ENCODE measurements at regions not wholly inside any gene's neighbourhood (a gene's known extent, or its start where the extent isn't known, plus 50 kb on each side); places are given as distances from the start of the nearest gene placed in this dataset.

DNA sequence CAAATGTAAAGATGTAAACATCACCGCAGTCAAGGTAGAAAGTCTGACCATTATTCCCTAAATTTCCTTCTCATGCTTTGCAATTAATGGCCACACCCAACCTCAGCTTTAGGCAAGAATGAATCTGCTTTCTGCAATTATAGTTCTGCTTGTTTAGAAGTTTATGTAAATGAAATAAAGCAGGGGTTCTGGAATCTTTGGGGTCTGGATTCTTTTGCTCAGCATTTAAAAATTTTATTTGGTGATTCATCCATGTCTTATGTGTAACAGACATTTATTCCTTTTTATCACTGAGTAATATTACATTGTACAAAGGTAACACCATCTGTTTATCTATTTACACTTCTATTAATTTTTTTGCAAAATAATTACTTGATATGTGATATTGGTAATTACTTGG, 613.6 kb downstream of the UTRN start:
- POLR2A ChIA-PET (ENCODE audit: low non-redundant PET): no interaction called here
- DNase-seq (ENCODE audit: low spot score): no peak
- Histone ChIP-seq H3K27ac (ENCODE audit: low read depth, low read length, poor library complexity, severe bottlenecking) (no peak overlapping the region), H3K9me3 (ENCODE audit: low read depth, low read length, poor library complexity, severe bottlenecking) (peaks cover 8% of the 10 kb centered on the region), H3K4me1 (ENCODE audit: insufficient read depth, low read length, poor library complexity, severe bottlenecking) (no peaks in the 10 kb centered on the region), H3K27me3 (replicated peaks; ENCODE audit: insufficient read depth, low read depth, low read length, poor library complexity) (no peaks in the 10 kb centered on the region), H3K4me3 (ENCODE audit: low read depth, low read length, poor library complexity, severe bottlenecking) (no peak overlapping the region), H3K36me3 (ENCODE audit: insufficient read depth, low read length, poor library complexity, severe bottlenecking) (no peaks in the 10 kb centered on the region)
- CTCF ChIA-PET: no interaction called here
- intact Hi-C loops (cut with micrococcal nuclease; ENCODE audit: unreplicated experiment): no loop called here
- no TSS peak for BruUV-seq (replicated peaks)
- TF ChIP-seq, protein P1, sequence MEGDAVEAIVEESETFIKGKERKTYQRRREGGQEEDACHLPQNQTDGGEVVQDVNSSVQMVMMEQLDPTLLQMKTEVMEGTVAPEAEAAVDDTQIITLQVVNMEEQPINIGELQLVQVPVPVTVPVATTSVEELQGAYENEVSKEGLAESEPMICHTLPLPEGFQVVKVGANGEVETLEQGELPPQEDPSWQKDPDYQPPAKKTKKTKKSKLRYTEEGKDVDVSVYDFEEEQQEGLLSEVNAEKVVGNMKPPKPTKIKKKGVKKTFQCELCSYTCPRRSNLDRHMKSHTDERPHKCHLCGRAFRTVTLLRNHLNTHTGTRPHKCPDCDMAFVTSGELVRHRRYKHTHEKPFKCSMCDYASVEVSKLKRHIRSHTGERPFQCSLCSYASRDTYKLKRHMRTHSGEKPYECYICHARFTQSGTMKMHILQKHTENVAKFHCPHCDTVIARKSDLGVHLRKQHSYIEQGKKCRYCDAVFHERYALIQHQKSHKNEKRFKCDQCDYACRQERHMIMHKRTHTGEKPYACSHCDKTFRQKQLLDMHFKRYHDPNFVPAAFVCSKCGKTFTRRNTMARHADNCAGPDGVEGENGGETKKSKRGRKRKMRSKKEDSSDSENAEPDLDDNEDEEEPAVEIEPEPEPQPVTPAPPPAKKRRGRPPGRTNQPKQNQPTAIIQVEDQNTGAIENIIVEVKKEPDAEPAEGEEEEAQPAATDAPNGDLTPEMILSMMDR (conservative IDR thresholded peaks at IDR 0.05; ENCODE audit: low read depth, low read length): no peak
- no peak for TF ChIP-seq EZH2 (IDR thresholded peaks at IDR 0.05; ENCODE audit: borderline replicate concordance, low read depth, low read length, poor library complexity, severe bottlenecking)

DNA sequence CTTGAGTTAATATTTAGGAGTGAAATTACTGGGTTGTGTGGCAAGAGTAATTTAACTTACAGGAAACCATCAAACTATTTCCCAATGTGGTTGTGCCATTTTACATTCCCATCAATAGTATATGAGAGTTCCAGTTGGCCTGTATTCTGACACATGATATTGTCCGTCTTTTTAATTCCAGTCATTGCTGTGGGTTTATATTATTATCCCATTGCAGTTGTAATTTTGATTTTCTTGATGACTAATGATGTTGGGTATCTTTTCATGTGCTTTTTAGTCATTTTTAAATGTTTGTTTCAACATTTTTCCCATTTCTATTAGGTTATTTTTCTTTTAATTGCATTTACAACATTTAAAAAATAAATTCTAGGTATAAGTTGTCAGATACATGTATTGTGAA, 614.0 kb downstream of the UTRN start:
- no TSS peak for BruUV-seq (replicated peaks)
- ChIA-PET CTCF (no interaction called here), POLR2A (ENCODE audit: low non-redundant PET) (no interaction called here)
- Histone ChIP-seq H3K9me3 (ENCODE audit: low read depth, low read length, poor library complexity, severe bottlenecking) (peaks cover 8% of the 10 kb centered on the region), H3K27me3 (replicated peaks; ENCODE audit: insufficient read depth, low read depth, low read length, poor library complexity) (no peaks in the 10 kb centered on the region), H3K4me1 (ENCODE audit: insufficient read depth, low read length, poor library complexity, severe bottlenecking) (no peaks in the 10 kb centered on the region), H3K4me3 (ENCODE audit: low read depth, low read length, poor library complexity, severe bottlenecking) (no peak overlapping the region), H3K36me3 (ENCODE audit: insufficient read depth, low read length, poor library complexity, severe bottlenecking) (no peaks in the 10 kb centered on the region), H3K27ac (ENCODE audit: low read depth, low read length, poor library complexity, severe bottlenecking) (no peak overlapping the region)
- no peak for DNase-seq (ENCODE audit: low spot score)
- TF ChIP-seq EZH2 (IDR thresholded peaks at IDR 0.05; ENCODE audit: borderline replicate concordance, low read depth, low read length, poor library complexity, severe bottlenecking): no peak
- TF ChIP-seq, protein P1 (conservative IDR thresholded peaks at IDR 0.05; ENCODE audit: low read depth, low read length): no peak
- intact Hi-C loops (cut with micrococcal nuclease; ENCODE audit: unreplicated experiment): no loop called here

GRCh38 chr6:144901412-144901811, 616.3 kb downstream of the UTRN start:
- Histone ChIP-seq H3K4me1 (ENCODE audit: insufficient read depth, low read length, poor library complexity, severe bottlenecking) (no peaks in the 10 kb centered on the region), H3K9me3 (ENCODE audit: low read depth, low read length, poor library complexity, severe bottlenecking) (peaks cover 8% of the 10 kb centered on the region), H3K36me3 (ENCODE audit: insufficient read depth, low read length, poor library complexity, severe bottlenecking) (no peaks in the 10 kb centered on the region), H3K4me3 (ENCODE audit: low read depth, low read length, poor library complexity, severe bottlenecking) (no peak overlapping the region), H3K27me3 (replicated peaks; ENCODE audit: insufficient read depth, low read depth, low read length, poor library complexity) (no peaks in the 10 kb centered on the region), H3K27ac (ENCODE audit: low read depth, low read length, poor library complexity, severe bottlenecking) (no peak overlapping the region)
- ChIA-PET POLR2A (ENCODE audit: low non-redundant PET) (no interaction called here), CTCF (no interaction called here)
- BruUV-seq (replicated peaks): no TSS peak
- DNase-seq (ENCODE audit: low spot score): no peak
- intact Hi-C loops (cut with micrococcal nuclease; ENCODE audit: unreplicated experiment): no loop called here
- TF ChIP-seq, protein P1 (conservative IDR thresholded peaks at IDR 0.05; ENCODE audit: low read depth, low read length): no peak
- TF ChIP-seq EZH2 (IDR thresholded peaks at IDR 0.05; ENCODE audit: borderline replicate concordance, low read depth, low read length, poor library complexity, severe bottlenecking): no peak
